Neural cell (in vitro differentiated cells): ENCODE measurements at regions not wholly inside any gene's neighbourhood (a gene's known extent, or its start where the extent isn't known, plus 50 kb on each side); places are given as distances from the start of the nearest gene placed in this dataset.

Source experiments
- H2AFZ ChIP-seq: fragments of 200-600, 300-800 bp; sonication (generic), shearing (Covaris generic); 2 replicates; pipeline ENCODE4 v1.6.0; 2014; ENCODE audit warnings: low read depth, mild to moderate bottlenecking, antibody characterized with exemption, low read length, moderate library complexity
- H3F3A ChIP-seq: fragments of 200-600 bp; shearing (Covaris generic); 2 replicates; pipeline ENCODE4 v1.6.1; 2016; ENCODE audit warnings: mild to moderate bottlenecking, moderate library complexity, mixed read lengths, antibody characterized with exemption, low read length; ENCODE audit not compliant: insufficient read depth, poor library complexity, severe bottlenecking
- H3K27ac ChIP-seq: fragments of 200-600, 300-800 bp; sonication (generic), shearing (Covaris generic); 2 replicates; pipeline ENCODE4 v1.5.1; 2014; ENCODE audit warnings: mild to moderate bottlenecking, low read length, moderate library complexity
- H3K27me3 ChIP-seq: fragments of 300-800, 200-600 bp; sonication (generic), shearing (Covaris generic); 2 replicates; pipeline ENCODE4 v1.6.0; 2014; ENCODE audit warnings: mild to moderate bottlenecking, low read depth, low read length, moderate library complexity; ENCODE audit not compliant: insufficient read depth
- H3K36me3 ChIP-seq: fragments of 300-800, 200-600 bp; sonication (generic), shearing (Covaris generic); 2 replicates; pipeline ENCODE4 v1.5.1; 2014; ENCODE audit warnings: mild to moderate bottlenecking, antibody characterized with exemption, low read length, moderate library complexity; ENCODE audit not compliant: insufficient read depth
- H3K4me2 ChIP-seq: fragments of 300-800, 200-600 bp; sonication (generic), shearing (Covaris generic); 2 replicates; pipeline ENCODE4 v1.6.0; 2014; ENCODE audit warnings: mild to moderate bottlenecking, low read length
- H3K4me3 ChIP-seq: fragments of 300-800, 200-600 bp; sonication (generic), shearing (Covaris generic); 2 replicates; pipeline ENCODE4 v1.5.1; 2014; ENCODE audit warnings: mild to moderate bottlenecking, low read length, moderate library complexity
- H3K79me2 ChIP-seq: fragments of 200-600 bp; shearing (Covaris generic); replicated peaks from 2 replicates; pipeline ENCODE4 v1.6.0; 2014; ENCODE audit warnings: mild to moderate bottlenecking, low read length, moderate library complexity; ENCODE audit not compliant: insufficient read depth
- H3K9ac ChIP-seq: fragments of 300-800, 200-600 bp; sonication (generic), shearing (Covaris generic); 2 replicates; pipeline ENCODE4 v1.6.1; 2016; ENCODE audit warnings: mild to moderate bottlenecking, low read length, mixed read lengths
- H3K9me2 ChIP-seq: fragments of 200-600 bp; shearing (Covaris generic); 2 replicates; pipeline ENCODE4 v1.6.1; 2016; ENCODE audit warnings: mild to moderate bottlenecking, low read length, mixed read lengths; ENCODE audit not compliant: insufficient read depth
- H3K9me3 ChIP-seq: fragments of 200-600, 300-800 bp; sonication (generic), shearing (Covaris generic); 2 replicates; pipeline ENCODE4 v1.6.1; 2016; ENCODE audit warnings: mild to moderate bottlenecking, mixed run types, low read length, moderate library complexity, mixed read lengths
- H4K20me1 ChIP-seq: fragments of 200-600 bp; shearing (Covaris generic); 2 replicates; pipeline ENCODE4 v1.6.1; 2016; ENCODE audit warnings: mild to moderate bottlenecking, mixed run types; ENCODE audit not compliant: insufficient read depth
- CTCF ChIP-seq: fragments of 450-650 bp; IDR thresholded peaks from 2 replicates; pipeline ENCODE4 v1.5.1; 2014; ENCODE audit warnings: antibody characterized with exemption, mild to moderate bottlenecking, moderate library complexity; ENCODE audit not compliant: poor library complexity, severe bottlenecking
- EP300 ChIP-seq: fragments of 450-650 bp; conservative IDR thresholded peaks from 2 replicates; pipeline ENCODE4 v1.6.1; 2014; ENCODE audit warnings: antibody characterized with exemption, mild to moderate bottlenecking, moderate library complexity; ENCODE audit not compliant: poor library complexity, severe bottlenecking
- EZH2 ChIP-seq: fragments of 200-600, 300-800 bp; shearing (Covaris generic), sonication (generic); IDR thresholded peaks from 2 replicates; pipeline ENCODE4 v1.6.1; 2014; ENCODE audit warnings: antibody characterized with exemption, low read length, borderline replicate concordance, mild to moderate bottlenecking; ENCODE audit not compliant: insufficient read depth, poor library complexity, severe bottlenecking
- MXI1 ChIP-seq: fragments of 450-650 bp; conservative IDR thresholded peaks from 2 replicates; pipeline ENCODE4 v1.6.1; 2014; ENCODE audit warnings: antibody characterized with exemption, mild to moderate bottlenecking; ENCODE audit not compliant: poor library complexity, severe bottlenecking
- POLR2AphosphoS5 ChIP-seq: IDR thresholded peaks from 2 replicates; pipeline ENCODE4 v1.6.1; 2012
- RAD21 ChIP-seq: fragments of 450-650 bp; conservative IDR thresholded peaks from 2 replicates; pipeline ENCODE4 v1.6.1; 2014; ENCODE audit warnings: antibody characterized with exemption, mild to moderate bottlenecking, moderate library complexity
- REST ChIP-seq: IDR thresholded peaks from 2 replicates; pipeline ENCODE4 v1.6.1; 2012; ENCODE audit warnings: borderline replicate concordance
- SMC3 ChIP-seq: fragments of 450-650 bp; conservative IDR thresholded peaks from 2 replicates; pipeline ENCODE4 v1.6.1; 2014; ENCODE audit warnings: antibody characterized with exemption, mild to moderate bottlenecking, moderate library complexity; ENCODE audit not compliant: poor library complexity
- TAF1 ChIP-seq: IDR thresholded peaks from 2 replicates; pipeline ENCODE4 v1.6.1; 2012; ENCODE audit warnings: low read depth

- TF ChIP-seq TAF1 (no peak), EP300 (no peak), RAD21 (no peak), MXI1 (no peak), EZH2 (no peak), CTCF (no peak), REST (no peak), POLR2AphosphoS5 (no peak)
- Histone ChIP-seq H3F3A (no peaks in the 10 kb centered on the region), H3K4me2 (no peak overlapping the region), H3K9ac (no peak overlapping the region), H3K79me2 (no peaks in the 10 kb centered on the region), H3K9me3 (no peaks in the 10 kb centered on the region), H4K20me1 (no peaks in the 10 kb centered on the region), H3K27ac (no peak overlapping the region), H3K4me3 (no peak overlapping the region), H3K9me2 (no peaks in the 10 kb centered on the region), H3K27me3 (no peaks in the 10 kb centered on the region), H2AFZ (no peak overlapping the region), H3K36me3 (no peaks in the 10 kb centered on the region)
Observed at GRCh38 chr3:190242147-190242546, 80.1 kb downstream of the CLDN1 start.

GRCh38 chr3:190239325-190239724 is 82.9 kb downstream of the CLDN1 start:
- H3K9ac ChIP-seq = no peak overlapping the region
- no peak overlapping the region for H3K27ac ChIP-seq
- no peaks in the 10 kb centered on the region for H3K79me2 ChIP-seq
- no peaks in the 10 kb centered on the region for H3K9me2 ChIP-seq
- H2AFZ ChIP-seq = no peak overlapping the region
- TF ChIP-seq TAF1 (no peak), SMC3 (no peak), REST (no peak)
- no peak overlapping the region for H3K4me2 ChIP-seq
- H3K9me3 ChIP-seq = no peaks in the 10 kb centered on the region
- no peaks in the 10 kb centered on the region for H4K20me1 ChIP-seq
- no peaks in the 10 kb centered on the region for H3F3A ChIP-seq
- H3K4me3 ChIP-seq = no peak overlapping the region
- H3K36me3 ChIP-seq = no peaks in the 10 kb centered on the region
- H3K27me3 ChIP-seq = no peaks in the 10 kb centered on the region
